Kidney (tissue), 13 donors: ENCODE measurements at regions not wholly inside any gene's neighbourhood (a gene's known extent, or its start where the extent isn't known, plus 50 kb on each side); places are given as distances from the start of the nearest gene placed in this dataset.

Experiments used
- DNase-seq, 5 donors: peaks; one replicate each; pipeline ENCODE4 v3.0.0-alpha.2; 2013 to 2020
- FAIRE-seq: peaks from 2 replicates; lab custom pipeline; 2012; peaks lifted over from hg19 to GRCh38; lab: Jason Lieb, UNC
- H3K27ac ChIP-seq, 2 donors: one replicate each; pipeline ENCODE4 v1.7.0; 2013; ENCODE audit warnings: low read depth in 2 of 2, low read length in 2 of 2, inconsistent platforms in 1 of 2
- H3K27me3 ChIP-seq: one replicate; pipeline ENCODE4 v1.7.1; 2013; ENCODE audit warnings: low read length, inconsistent platforms; ENCODE audit not compliant: control insufficient read depth, insufficient read depth
- H3K36me3 ChIP-seq, 3 donors: one replicate each; pipeline versions ENCODE4 v1.7.0 to v1.7.1; 2013; ENCODE audit warnings: low read length in 3 of 3, control low read depth in 1 of 3, inconsistent platforms in 1 of 3; ENCODE audit not compliant: insufficient read depth in 3 of 3, control insufficient read depth in 2 of 3
- H3K4me1 ChIP-seq, 3 donors: one replicate each; pipeline versions ENCODE4 v1.7.0 to v1.7.1; 2013; ENCODE audit warnings: low read length in 3 of 3, inconsistent platforms in 1 of 3, low read depth in 1 of 3; ENCODE audit not compliant: control insufficient read depth in 2 of 3, insufficient read depth in 2 of 3
- H3K4me3 ChIP-seq, 3 donors: one replicate each; pipeline versions ENCODE4 v1.7.0 to v1.8.1; 2013; ENCODE audit warnings: low read length in 3 of 3, control low read depth in 1 of 3, inconsistent platforms in 1 of 3
- H3K9ac ChIP-seq, 3 donors: one replicate each; pipeline versions ENCODE4 v1.7.0 to v1.7.1; 2013; ENCODE audit warnings: low read length in 3 of 3, control low read depth in 1 of 3, inconsistent platforms in 1 of 3
- H3K9me3 ChIP-seq, 3 donors: one replicate each; pipeline versions ENCODE4 v1.7.0 to v1.7.1; 2013; ENCODE audit warnings: low read length in 3 of 3, control low read depth in 1 of 3, inconsistent platforms in 1 of 3; ENCODE audit not compliant: control insufficient read depth in 2 of 3, insufficient read depth in 1 of 3
- CTCF ChIP-seq: IDR thresholded peaks from 3 replicates; pipeline ENCODE4 v1.5.1; 2012; ENCODE audit warnings: mild to moderate bottlenecking, moderate library complexity, borderline replicate concordance; ENCODE audit not compliant: insufficient read depth; ENCODE audit errors: extremely low read depth
- intact Hi-C: fragments of 100-400 bp; cut with DNase I; formaldehyde crosslinking; loops from one replicate; pipeline ENCODE4 v1.11.1; 2022
- donor health status: control.
- donor health status: control.
- donor health status: control.
- donor health status: control.
- donor health status: control.
- donor health status: DM: yes; HTN: yes; CAD: no.
- donor health status: Normal renal cell carcinoma (clear cell type).

DNA sequence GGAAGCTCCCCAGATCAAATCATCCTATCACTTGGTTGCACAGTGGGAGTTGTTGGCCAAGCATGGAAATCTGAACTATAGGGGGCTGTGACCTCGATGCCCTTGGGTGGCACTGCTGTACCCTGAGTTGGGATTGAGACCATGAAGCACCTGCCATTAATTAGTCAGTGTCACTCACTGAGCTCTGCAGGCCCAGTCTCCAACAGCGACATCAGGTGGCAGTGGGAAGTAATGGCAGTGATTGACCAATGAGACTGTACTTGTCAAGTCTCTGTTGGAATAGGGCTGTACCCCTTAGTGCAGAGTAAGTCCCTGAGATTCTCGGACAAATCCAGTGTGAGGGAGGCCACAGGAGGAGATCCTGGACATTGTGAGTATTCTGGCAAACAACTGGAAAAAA is 118.0 kb upstream of the RPL38 start:
- intact Hi-C loops: no loop called here
- no peaks in the 10 kb centered on the region for H3K36me3 ChIP-seq
- DNase-seq (no peak), FAIRE-seq (no peak)
- no peaks in the 10 kb centered on the region for H3K4me1 ChIP-seq
- H3K9ac ChIP-seq: no peak overlapping the region
- no peak overlapping the region for H3K4me3 ChIP-seq
- no peak overlapping the region for H3K27ac ChIP-seq
- H3K9me3 ChIP-seq: peaks cover 0 to 6% (median 0%) of the 10 kb centered on the region in 3 donors
- H3K27me3 ChIP-seq: no peaks in the 10 kb centered on the region
- no peak for TF ChIP-seq CTCF

- H3K27me3 ChIP-seq: no peaks in the 10 kb centered on the region
- H3K27ac ChIP-seq: no peak overlapping the region
- H3K9me3 ChIP-seq: peaks cover 0 to 14% (median 0%) of the 10 kb centered on the region in 3 donors
- no peak for TF ChIP-seq CTCF
- H3K36me3 ChIP-seq: no peaks in the 10 kb centered on the region
- no peak for FAIRE-seq
- H3K9ac ChIP-seq: no peak overlapping the region
- no peaks in the 10 kb centered on the region for H3K4me1 ChIP-seq
- intact Hi-C loops: no loop called here
- no peak for DNase-seq
- no peak overlapping the region for H3K4me3 ChIP-seq
Observed at GRCh38 chr17:74087002-74087585, 116.4 kb upstream of the RPL38 start.

DNA sequence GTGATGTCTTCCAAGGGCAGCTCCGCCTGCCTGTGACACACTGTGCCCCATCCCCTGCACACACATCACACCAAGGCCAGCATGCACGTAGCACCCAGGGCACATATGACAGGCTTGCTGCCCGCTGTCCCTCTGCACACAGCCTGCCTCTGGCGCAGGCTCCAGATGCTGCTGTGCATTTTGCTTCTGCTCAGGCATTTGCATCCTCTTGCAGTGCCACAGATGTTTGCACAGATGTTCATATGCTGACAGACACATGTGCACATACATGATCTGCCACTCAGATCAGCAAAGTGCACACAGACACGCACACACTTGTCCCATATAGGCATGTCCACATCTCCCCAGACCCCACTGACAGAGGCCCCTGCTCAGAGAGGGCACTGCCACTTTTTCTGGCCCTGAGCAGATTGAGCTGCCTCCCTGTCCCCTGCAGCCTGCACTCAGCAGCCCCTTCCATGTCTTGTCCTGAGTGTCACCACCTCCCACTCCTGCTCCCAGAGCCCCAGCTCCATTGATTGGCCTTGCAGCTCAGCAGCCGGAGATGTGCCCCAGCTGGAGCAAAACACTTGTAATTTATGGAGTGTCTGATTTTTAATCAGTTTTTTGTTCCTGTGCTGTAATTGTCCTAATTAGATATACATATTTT is 115.1 kb upstream of the RPL38 start:
- FAIRE-seq (no peak), DNase-seq (no peak)
- intact Hi-C loops: no loop called here
- H3K36me3 ChIP-seq: no peaks in the 10 kb centered on the region
- H3K9ac ChIP-seq: no peak overlapping the region
- H3K4me3 ChIP-seq: no peak overlapping the region
- peaks cover 0 to 19% (median 0%) of the 10 kb centered on the region in 3 donors for H3K9me3 ChIP-seq
- H3K27ac ChIP-seq: no peak overlapping the region
- no peaks in the 10 kb centered on the region for H3K4me1 ChIP-seq
- TF ChIP-seq CTCF: no peak
- no peaks in the 10 kb centered on the region for H3K27me3 ChIP-seq
